ENCODE measurements at regions not wholly inside any gene's neighbourhood (a gene's known extent, or its start where the extent isn't known, plus 50 kb on each side); places are given as distances from the start of the nearest gene placed in this dataset.

DNA sequence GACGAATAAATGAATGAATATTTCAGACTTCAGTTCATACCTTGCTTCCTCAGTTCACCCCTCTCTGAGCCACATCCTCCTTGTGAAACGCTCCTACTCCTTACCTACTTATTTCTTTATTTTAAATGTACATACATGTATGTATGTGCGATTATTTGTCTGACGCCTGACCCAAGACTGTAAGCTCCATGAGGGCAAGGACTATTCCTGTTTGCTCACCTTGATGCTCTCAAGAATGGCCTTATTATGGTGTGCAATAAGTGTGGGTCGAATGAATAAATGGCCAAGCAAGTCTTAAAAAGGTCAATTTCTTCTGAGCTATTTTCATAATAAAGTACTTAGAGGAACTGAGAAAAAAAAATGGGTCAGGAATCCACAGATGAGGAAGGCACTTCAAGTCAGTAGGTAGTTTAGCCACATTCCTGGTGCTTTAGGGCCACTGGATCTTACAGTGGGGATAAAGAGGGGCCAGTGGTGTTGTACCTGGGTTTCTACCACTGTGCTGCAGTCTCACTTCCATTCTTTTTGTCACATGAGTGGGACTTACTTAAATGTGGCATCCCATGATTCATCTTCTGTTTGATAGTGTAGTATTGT, 74.7 kb downstream of the SDC1 start:
- no peak for DNase-seq (ENCODE audit: low spot score)
- intact Hi-C loops (cut with DNase I), result no loop called here

- DNase-seq (ENCODE audit: low spot score), result no peak
- intact Hi-C loops (cut with DNase I), result no loop called here
These were observed 75.3 kb downstream of the SDC1 start for GRCh38 chr2:20149703-20150030.

GRCh38 chr2:20148923-20149702, 75.8 kb downstream of the SDC1 start:
- DNase-seq (ENCODE audit: low spot score), result no peak
- intact Hi-C loops (cut with DNase I), result no loop called here

- no peak for DNase-seq (ENCODE audit: low spot score)
- intact Hi-C loops (cut with DNase I), result no loop called here
These were observed 76.5 kb downstream of the SDC1 start for GRCh38 chr2:20148426-20148922.

DNA sequence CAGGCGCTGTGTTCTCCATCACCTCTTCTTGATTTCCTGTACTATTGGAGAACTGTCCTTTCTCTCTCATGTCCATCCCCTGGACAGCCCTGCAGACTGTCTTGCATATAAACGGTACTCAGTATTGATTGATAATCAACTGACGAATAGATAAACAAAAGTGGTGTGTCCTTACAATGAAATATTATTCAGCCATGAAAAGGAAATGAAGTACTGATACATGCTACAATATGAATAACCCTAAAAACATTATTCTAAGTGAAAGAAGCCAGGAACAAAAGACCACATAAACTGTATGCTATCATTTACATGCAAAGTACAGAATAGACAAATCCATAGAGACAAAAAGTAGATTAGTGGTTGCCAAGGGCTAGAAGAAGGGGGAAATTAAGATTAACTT, 77.6 kb downstream of the SDC1 start:
- DNase-seq (ENCODE audit: low spot score), result no peak
- intact Hi-C loops (cut with DNase I), result no loop called here

DNA sequence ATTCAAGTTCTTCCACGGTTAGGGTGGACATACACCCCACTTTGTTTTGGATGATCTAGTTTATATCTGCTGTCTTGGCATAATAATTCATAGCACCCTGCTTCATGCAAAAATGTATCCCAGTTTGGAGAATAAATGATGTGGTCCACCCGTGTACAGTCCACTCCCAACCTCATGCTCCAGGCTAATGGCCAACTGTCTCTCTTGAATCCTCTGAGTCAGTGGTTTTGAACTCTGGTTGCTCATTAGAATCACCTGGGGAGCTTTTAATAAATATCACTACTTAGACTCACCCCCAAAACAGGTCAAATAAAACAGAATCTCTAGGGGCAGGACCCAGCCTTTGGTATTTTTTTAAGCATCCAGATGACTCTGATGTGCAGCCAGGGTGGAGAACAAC, 78.5 kb downstream of the SDC1 start:
- intact Hi-C loops (cut with DNase I), result no loop called here
- DNase-seq (ENCODE audit: low spot score), result no peak

DNA sequence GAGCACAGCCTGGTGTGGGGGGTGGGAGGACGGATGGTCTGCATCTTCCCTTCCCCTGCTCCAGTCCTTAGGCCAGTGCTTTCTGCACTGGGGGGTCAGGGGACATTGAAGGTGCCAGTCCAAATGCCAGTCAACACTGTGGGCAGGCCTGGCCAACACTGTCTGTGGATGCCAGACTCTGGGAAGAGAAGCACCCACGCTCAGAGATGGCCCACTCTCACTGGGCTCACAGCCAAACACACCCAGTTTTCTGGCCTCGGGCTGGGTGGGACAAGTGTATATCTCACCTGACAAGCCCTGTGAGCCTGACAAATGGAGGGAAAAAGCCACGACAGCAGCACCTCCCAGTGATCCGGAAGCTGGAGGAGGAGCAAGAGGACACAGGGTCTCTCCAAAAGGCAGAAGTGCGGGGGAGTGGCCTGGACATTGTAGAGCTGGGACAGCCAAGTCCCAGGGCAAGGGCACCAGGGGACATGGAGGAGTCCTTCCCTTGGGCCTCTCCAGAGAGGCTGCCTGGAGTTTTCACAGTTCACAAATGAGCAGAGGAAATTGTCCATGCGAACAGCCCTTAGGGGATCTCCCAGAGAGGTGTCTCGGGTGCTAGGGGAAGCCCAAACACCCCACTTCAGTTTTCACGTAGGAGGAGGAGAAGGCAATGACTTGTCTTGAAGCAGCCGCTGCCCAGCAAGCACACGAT, 79.3 kb downstream of the SDC1 start:
- intact Hi-C loops (cut with DNase I), result no loop called here
- no peak for DNase-seq (ENCODE audit: low spot score)

DNA sequence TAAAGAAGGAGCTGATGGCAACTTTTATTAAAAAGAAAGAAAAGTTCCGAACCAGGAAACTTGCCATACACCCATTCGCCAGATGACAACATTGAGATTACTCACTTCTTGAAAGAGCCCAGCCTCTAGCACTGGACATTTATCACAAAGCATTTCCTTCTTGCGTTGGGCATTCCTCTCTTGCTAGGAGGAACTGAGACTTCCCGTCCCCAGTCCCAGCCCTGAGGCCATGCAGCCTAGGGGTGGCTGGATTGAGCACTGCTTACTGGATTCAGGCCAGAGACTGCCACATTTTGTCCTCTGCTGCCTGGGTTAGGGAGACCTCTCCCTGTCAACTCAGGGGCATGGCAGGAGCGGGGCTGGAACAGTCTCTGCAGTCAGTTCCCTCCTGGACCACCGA, 80.1 kb downstream of the SDC1 start:
- intact Hi-C loops (cut with DNase I), result no loop called here
- DNase-seq (ENCODE audit: low spot score), result no peak

- no peak for DNase-seq (ENCODE audit: low spot score)
- intact Hi-C loops (cut with DNase I), result no loop called here
These were observed 80.7 kb downstream of the SDC1 start for GRCh38 chr2:20144196-20144595.

- DNase-seq (ENCODE audit: low spot score), result no peak
- intact Hi-C loops (cut with DNase I), result no loop called here
These were observed 81.7 kb downstream of the SDC1 start for GRCh38 chr2:20143263-20143662.

- DNase-seq (ENCODE audit: low spot score), result no peak
- intact Hi-C loops (cut with DNase I), result no loop called here
These were observed 83.1 kb downstream of the SDC1 start for GRCh38 chr2:20141806-20142205.

DNA sequence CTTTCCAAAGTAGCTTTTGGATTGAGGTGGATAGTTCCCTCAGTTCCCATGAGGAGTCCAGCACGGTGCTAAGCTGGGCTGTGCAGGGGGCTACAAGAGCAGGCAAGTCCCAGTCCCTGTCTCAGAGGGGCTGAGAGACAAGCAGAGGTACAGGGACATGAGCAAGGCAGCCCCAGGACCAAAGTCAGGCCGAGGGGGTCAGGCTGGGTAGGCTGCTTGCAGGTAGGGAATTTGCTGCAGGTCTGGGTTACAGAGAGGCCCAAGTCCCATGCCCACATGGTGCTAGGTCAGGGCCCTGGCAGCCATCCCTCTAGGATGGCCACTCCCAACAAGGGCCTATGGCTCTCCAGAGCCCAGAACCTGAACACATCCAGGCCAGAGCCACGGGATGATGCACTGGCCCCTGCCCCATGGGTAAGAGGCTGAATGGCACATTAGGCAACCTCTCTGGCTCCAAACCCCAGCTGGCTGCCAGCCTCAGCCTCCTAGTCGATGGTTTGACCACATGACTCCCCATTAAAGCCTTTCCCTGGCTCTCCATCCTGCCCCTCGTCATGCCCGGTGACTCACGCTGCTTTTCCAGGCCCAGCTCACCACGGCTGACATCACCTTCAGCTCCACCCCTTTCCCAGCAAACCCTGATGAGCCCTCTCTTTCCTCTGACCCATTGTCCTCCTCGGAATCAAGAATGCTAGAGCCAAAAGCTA, 83.7 kb downstream of the SDC1 start:
- DNase-seq (ENCODE audit: low spot score), result no peak
- intact Hi-C loops (cut with DNase I), result no loop called here

- intact Hi-C loops (cut with DNase I), result no loop called here
- DNase-seq (ENCODE audit: low spot score), result no peak
These were observed 84.4 kb downstream of the SDC1 start for GRCh38 chr2:20140321-20141055.

DNA sequence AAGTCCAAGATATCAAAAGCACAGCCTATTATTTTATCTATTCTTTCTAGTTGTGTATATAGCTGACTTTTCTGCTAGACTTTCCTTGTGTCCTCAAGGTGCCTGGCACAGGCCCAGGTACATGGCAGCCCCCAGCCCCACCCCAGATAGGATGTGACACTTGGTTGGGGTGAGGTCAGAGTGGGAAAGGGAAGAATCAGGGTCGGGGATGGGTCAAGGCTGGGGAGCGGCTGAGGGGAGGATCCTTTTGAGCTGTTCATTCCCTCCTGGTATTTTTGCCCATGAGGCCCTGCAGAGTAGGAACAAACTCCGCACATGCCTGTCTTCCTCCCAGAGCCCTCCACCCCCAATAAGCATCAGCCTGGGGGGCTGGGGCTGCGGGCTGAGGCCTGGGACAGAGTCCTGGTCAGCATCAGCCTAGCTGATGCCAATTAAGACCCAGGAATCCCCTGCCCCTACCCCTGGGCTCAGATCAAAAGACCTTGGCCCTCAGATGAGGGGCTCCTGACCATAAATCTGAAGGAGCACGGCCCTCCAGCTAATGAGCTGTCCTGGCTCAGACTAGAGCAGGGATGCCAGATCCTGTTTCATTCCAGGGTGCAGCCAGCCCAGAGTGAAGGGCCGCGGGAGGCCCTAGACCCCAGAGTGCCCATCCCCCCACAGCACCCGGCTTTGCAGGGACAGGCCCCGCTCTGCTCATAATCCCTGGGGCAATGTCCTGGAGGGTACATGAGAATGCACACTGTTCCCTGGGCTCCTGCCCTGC, 85.3 kb downstream of the SDC1 start:
- intact Hi-C loops (cut with DNase I), result loop anchor here in 1 of 2 donors (10.0 kb wide), 1 partner anchor 85 kb away; the partner anchor contains the start of gene SDC1
- DNase-seq (ENCODE audit: low spot score), result no peak

- intact Hi-C loops (cut with DNase I), result loop anchor here in 1 of 2 donors (10.0 kb wide), 1 partner anchor 86 kb away; the partner anchor contains the start of gene SDC1
- DNase-seq (ENCODE audit: low spot score), result no peak
These were observed 86.2 kb downstream of the SDC1 start for GRCh38 chr2:20138696-20139095.

DNA sequence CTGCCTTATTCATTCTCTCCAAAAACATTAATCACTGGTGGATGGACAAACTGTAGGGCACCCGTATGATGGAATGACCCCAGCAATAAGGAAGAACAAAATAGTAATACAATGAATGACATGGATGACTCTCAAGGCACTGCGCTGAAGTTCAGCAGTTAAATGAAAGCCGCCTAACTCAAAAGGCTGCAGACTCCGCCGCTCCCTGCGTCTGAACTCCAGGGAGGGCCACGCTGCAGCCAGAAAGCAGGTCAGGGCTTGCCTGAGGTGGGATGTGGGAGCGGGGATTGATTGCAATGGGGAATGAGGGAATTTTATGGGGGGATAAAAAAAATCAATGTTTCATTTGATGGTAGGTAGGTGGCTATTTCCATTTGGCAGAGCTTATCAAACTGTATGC, 86.5 kb upstream of the LAPTM4A start:
- DNase-seq (ENCODE audit: low spot score), result no peak
- intact Hi-C loops (cut with DNase I), result loop anchor here in 1 of 2 donors (10.0 kb wide), 1 partner anchor 87 kb away; the partner anchor contains the start of gene SDC1

- intact Hi-C loops (cut with DNase I), result loop anchor here in 1 of 2 donors (10.0 kb wide), 1 partner anchor 88 kb away; the partner anchor contains the start of gene SDC1
- no peak for DNase-seq (ENCODE audit: low spot score)
These were observed 85.7 kb upstream of the LAPTM4A start for GRCh38 chr2:20137131-20137571.

GRCh38 chr2:20136149-20136548, 84.7 kb upstream of the LAPTM4A start:
- DNase-seq (ENCODE audit: low spot score), result no peak
- intact Hi-C loops (cut with DNase I), result loop anchor here in 1 of 2 donors (10.0 kb wide), 1 partner anchor 89 kb away; the partner anchor contains the start of gene SDC1

Measured in posterior vena cava (tissue), 2 donors.